Neuronal stem cell (in vitro differentiated cells): ENCODE measurements at regions not wholly inside any gene's neighbourhood (a gene's known extent, or its start where the extent isn't known, plus 50 kb on each side); places are given as distances from the start of the nearest gene placed in this dataset.
"Not testable (repeated sequence)": the region's sequence is repeated elsewhere in the genome, so short reads cannot be mapped to it uniquely, and the experiment has no call there.

Experiments
- DNase-seq: peaks from one replicate; pipeline ENCODE4 v3.0.0-alpha.2; 2013; ENCODE audit warnings: low spot score
- H2AFZ ChIP-seq: one replicate; pipeline ENCODE4 v1.6.1; 2013; ENCODE audit warnings: mild to moderate bottlenecking, low read length, inconsistent platforms
- H2AK5ac ChIP-seq: 2 replicates; pipeline ENCODE4 v1.6.1; 2013; ENCODE audit warnings: low read depth, mild to moderate bottlenecking, inconsistent platforms, low read length, moderate library complexity, mixed read lengths
- H2BK120ac ChIP-seq: 2 replicates; pipeline ENCODE4 v1.6.1; 2013; ENCODE audit warnings: low read depth, mild to moderate bottlenecking, inconsistent platforms, low read length, moderate library complexity, mixed read lengths
- H2BK12ac ChIP-seq: one replicate; pipeline ENCODE4 v1.6.1; 2013; ENCODE audit warnings: low read length, inconsistent platforms
- H2BK15ac ChIP-seq: 2 replicates; pipeline ENCODE4 v1.6.1; 2013; ENCODE audit warnings: mild to moderate bottlenecking, low read length, inconsistent platforms, mixed read lengths
- H2BK5ac ChIP-seq: one replicate; pipeline ENCODE4 v1.6.1; 2013; ENCODE audit warnings: inconsistent platforms, mild to moderate bottlenecking, low read length, moderate library complexity
- H3K14ac ChIP-seq: one replicate; pipeline ENCODE4 v1.6.1; 2013; ENCODE audit warnings: low read length, inconsistent platforms
- H3K18ac ChIP-seq: 2 replicates; pipeline ENCODE4 v1.6.1; 2013; ENCODE audit warnings: low read length, inconsistent platforms
- H3K23ac ChIP-seq: 2 replicates; pipeline ENCODE4 v1.6.1; 2013; ENCODE audit warnings: low read depth, mild to moderate bottlenecking, mixed read lengths, low read length, inconsistent platforms; ENCODE audit not compliant: poor library complexity
- H3K27ac ChIP-seq: replicated peaks from 3 replicates; pipeline ENCODE4 v1.5.1; 2013; ENCODE audit warnings: low read length, inconsistent platforms
- H3K27me3 ChIP-seq, 3 experiments: 2 replicates each; pipeline ENCODE4 v1.6.1; 2013; ENCODE audit warnings: low read length in 3 of 3, mild to moderate bottlenecking in 2 of 3, inconsistent platforms in 1 of 3, low read depth in 1 of 3, mixed read lengths in 1 of 3, moderate library complexity in 1 of 3; ENCODE audit not compliant: control insufficient read depth in 3 of 3, insufficient read depth in 3 of 3
- H3K36me3 ChIP-seq, 2 donors: replicated peaks in 1 of 2; 2 replicates each; pipeline ENCODE4 v1.6.1; 2013; ENCODE audit warnings: low read length in 2 of 2; ENCODE audit not compliant: control insufficient read depth in 2 of 2, insufficient read depth in 2 of 2
- H3K4ac ChIP-seq: 2 replicates; pipeline ENCODE4 v1.6.1; 2013; ENCODE audit warnings: inconsistent platforms, mild to moderate bottlenecking, low read length, moderate library complexity
- H3K4me1 ChIP-seq, 2 donors: 1 replicate in 1 of 2; 2 replicates in 1 of 2; pipeline ENCODE4 v1.6.1; 2013; ENCODE audit warnings: low read length in 2 of 2, low read depth in 1 of 2; ENCODE audit not compliant: control insufficient read depth in 2 of 2, insufficient read depth in 1 of 2
- H3K4me2 ChIP-seq: one replicate; pipeline ENCODE4 v1.6.1; 2013; ENCODE audit warnings: mild to moderate bottlenecking, low read length, inconsistent platforms; ENCODE audit not compliant: insufficient read depth, poor library complexity, severe bottlenecking
- H3K4me3 ChIP-seq, 2 donors: 2 replicates each; pipeline ENCODE4 v1.5.1; 2013; ENCODE audit warnings: low read length in 2 of 2, mild to moderate bottlenecking in 2 of 2, inconsistent platforms in 1 of 2, moderate library complexity in 1 of 2
- H3K79me1 ChIP-seq: one replicate; pipeline ENCODE4 v1.6.1; 2013; ENCODE audit warnings: low read depth, mild to moderate bottlenecking, inconsistent platforms, low read length, moderate library complexity
- H3K9ac ChIP-seq: one replicate; pipeline ENCODE4 v1.6.1; 2013; ENCODE audit warnings: mild to moderate bottlenecking, low read depth, low read length, inconsistent platforms; ENCODE audit not compliant: poor library complexity
- H3K9me3 ChIP-seq, 2 donors: replicated peaks in 1 of 2; 2 replicates each; pipeline versions ENCODE3 to v1.6.1; 2013; ENCODE audit warnings: low read length in 2 of 2, mild to moderate bottlenecking in 2 of 2, inconsistent platforms in 1 of 2, low read depth in 1 of 2, mixed read lengths in 1 of 2, moderate library complexity in 1 of 2; ENCODE audit not compliant: control insufficient read depth in 2 of 2, insufficient read depth in 1 of 2
- H4K8ac ChIP-seq: one replicate; pipeline ENCODE4 v1.6.1; 2013; ENCODE audit warnings: low read depth, mild to moderate bottlenecking, inconsistent platforms, low read length, moderate library complexity
- H4K91ac ChIP-seq: one replicate; pipeline ENCODE4 v1.6.1; 2013; ENCODE audit warnings: low read length, low read depth, mild to moderate bottlenecking, inconsistent platforms; ENCODE audit not compliant: poor library complexity
- WGBS, 2 donors: extraction: QIAGEN DNeasy Blood & Tissue Kit; methylation state at CpG; one replicate each; pipeline ENCODE4 v1.1.7; 2013; ENCODE audit warnings: missing lambda C conversion rate in 2 of 2, mixed read lengths in 1 of 2; ENCODE audit not compliant: insufficient read length in 2 of 2, insufficient replicate concordance in 1 of 2; ENCODE audit errors: extremely low coverage in 2 of 2; 5-methylcytosine and 5-hydroxymethylcytosine counted together

- no peaks in the 10 kb centered on the region for H3K27me3 ChIP-seq
- H2BK120ac ChIP-seq, result no peak overlapping the region
- H2AFZ ChIP-seq, result no peak overlapping the region
- H4K91ac ChIP-seq, result no peak overlapping the region
- no peak overlapping the region for H3K4me2 ChIP-seq
- no peak overlapping the region for H3K4ac ChIP-seq
- H4K8ac ChIP-seq, result no peak overlapping the region
- no peak overlapping the region for H3K14ac ChIP-seq
- DNase-seq, result no peak
- H3K27ac ChIP-seq, result no peak overlapping the region
- no peak overlapping the region for H2BK5ac ChIP-seq
- H3K9me3 ChIP-seq, result peaks cover 0 to 1% of the 10 kb centered on the region in 2 donors
- H3K18ac ChIP-seq, result peak overlapping the region; percentile 84
- H3K79me1 ChIP-seq, result no peaks in the 10 kb centered on the region
- H2BK15ac ChIP-seq, result no peak overlapping the region
- H3K9ac ChIP-seq, result no peak overlapping the region
- H2AK5ac ChIP-seq, result no peak overlapping the region
- no peak overlapping the region for H3K4me3 ChIP-seq
- WGBS, 2 donors, result no CpG with 5 or more reads among the region's 4 CpGs
- no peaks in the 10 kb centered on the region for H3K36me3 ChIP-seq
- H3K4me1 ChIP-seq, result peaks cover 0 to 2% of the 10 kb centered on the region in 2 donors
- no peak overlapping the region for H2BK12ac ChIP-seq
- no peak overlapping the region for H3K23ac ChIP-seq
Measured at GRCh38 chr9:107767711-107768110, 278.1 kb upstream of the KLF4 start.

- H3K9me3 ChIP-seq, H3K36me3 ChIP-seq, H3K14ac ChIP-seq, DNase-seq, H2BK12ac ChIP-seq, H3K27ac ChIP-seq, H2AK5ac ChIP-seq, H3K18ac ChIP-seq, H3K4me2 ChIP-seq, H3K9ac ChIP-seq, H3K4ac ChIP-seq, H2AFZ ChIP-seq, H4K91ac ChIP-seq, H2BK120ac ChIP-seq, H3K27me3 ChIP-seq, H3K79me1 ChIP-seq, H3K4me1 ChIP-seq, H3K4me3 ChIP-seq, H2BK5ac ChIP-seq, H2BK15ac ChIP-seq, H4K8ac ChIP-seq, H3K23ac ChIP-seq: not testable (repeated sequence)
- WGBS, 2 donors, result no CpG with 5 or more reads among the region's 2 CpGs
Measured at GRCh38 chr9:107763469-107763868, 273.9 kb upstream of the KLF4 start.

GRCh38 chr9:107761307-107761706, 271.7 kb upstream of the KLF4 start:
- Histone ChIP-seq H3K4me2 (no peak overlapping the region), H3K27me3 (no peaks in the 10 kb centered on the region), H3K9me3 (peaks cover 0 to 3% of the 10 kb centered on the region in 2 donors), H2BK120ac (no peak overlapping the region), H3K4me3 (no peak overlapping the region), H2BK12ac (no peak overlapping the region), H2BK15ac (no peak overlapping the region), H3K27ac (no peak overlapping the region), H2AFZ (no peak overlapping the region), H2BK5ac (no peak overlapping the region), H3K79me1 (no peaks in the 10 kb centered on the region), H2AK5ac (no peak overlapping the region), H3K36me3 (no peaks in the 10 kb centered on the region), H3K4me1 (peaks cover 0 to 2% of the 10 kb centered on the region in 2 donors), H3K23ac (no peak overlapping the region), H3K4ac (no peak overlapping the region), H4K8ac (no peak overlapping the region), H3K14ac (no peak overlapping the region), H4K91ac (no peak overlapping the region), H3K9ac (no peak overlapping the region), H3K18ac (no peak overlapping the region)
- DNase-seq, result no peak
- WGBS, 2 donors, result no CpG with 5 or more reads among the region's 2 CpGs

- Histone ChIP-seq H4K91ac (no peak overlapping the region), H3K14ac (no peak overlapping the region), H3K9me3 (peaks cover 0 to 3% of the 10 kb centered on the region in 2 donors), H3K36me3 (no peaks in the 10 kb centered on the region), H3K4me1 (peaks cover 0 to 2% of the 10 kb centered on the region in 2 donors), H3K79me1 (no peaks in the 10 kb centered on the region), H2BK5ac (no peak overlapping the region), H3K4me2 (no peak overlapping the region), H2AFZ (no peak overlapping the region), H3K18ac (peak overlapping the region; percentile 15), H2BK12ac (no peak overlapping the region), H2BK15ac (no peak overlapping the region), H3K27me3 (no peaks in the 10 kb centered on the region), H2BK120ac (no peak overlapping the region), H4K8ac (no peak overlapping the region), H3K23ac (no peak overlapping the region), H3K4ac (no peak overlapping the region), H3K4me3 (no peak overlapping the region), H2AK5ac (no peak overlapping the region), H3K27ac (no peak overlapping the region), H3K9ac (no peak overlapping the region)
- no peak for DNase-seq
- no CpG with 5 or more reads among the region's 12 CpGs for WGBS, 2 donors
Measured at GRCh38 chr9:107760469-107761242, 271.1 kb upstream of the KLF4 start.
